GM23338 (cell line): ENCODE measurements at regions not wholly inside any gene's neighbourhood (a gene's known extent, or its start where the extent isn't known, plus 50 kb on each side); places are given as distances from the start of the nearest gene placed in this dataset.

Source experiments
- ATAC-seq: fragments of 200-7000 bp; cut with Tn5 transposase; 3 replicates; pipeline ENCODE4 v1.9.1; 2020
- DNase-seq: peaks from one replicate; pipeline ENCODE4 v3.0.0-alpha.2; 2015; ENCODE audit warnings: low spot score
- H2AFZ ChIP-seq: fragments of 200-600 bp; sonication (generic); 2 replicates; pipeline ENCODE4 v1.8.0; 2016; ENCODE audit warnings: antibody characterized with exemption, mild to moderate bottlenecking, moderate library complexity
- H3F3A ChIP-seq: fragments of 200-600 bp; sonication (generic); replicated peaks from 2 replicates; pipeline ENCODE4 v1.8.0; 2017; ENCODE audit warnings: antibody characterized with exemption, mixed run types, low read depth
- H3K27ac ChIP-seq: fragments of 200-600 bp; sonication (generic); 2 replicates; pipeline ENCODE4 v1.6.1; 2016; ENCODE audit warnings: low read depth
- H3K27me3 ChIP-seq: fragments of 200-600 bp; sonication (generic); 2 replicates; pipeline ENCODE4 v1.8.0; 2016; ENCODE audit warnings: mild to moderate bottlenecking, mixed run types, moderate library complexity; ENCODE audit not compliant: insufficient read depth
- H3K36me3 ChIP-seq: fragments of 200-600 bp; sonication (generic); 2 replicates; pipeline ENCODE4 v1.8.0; 2016; ENCODE audit warnings: mild to moderate bottlenecking; ENCODE audit not compliant: insufficient read depth
- H3K4me1 ChIP-seq: fragments of 200-600 bp; sonication (generic); 2 replicates; pipeline ENCODE4 v1.8.0; 2016; ENCODE audit warnings: mild to moderate bottlenecking, moderate library complexity; ENCODE audit not compliant: insufficient read depth
- H3K4me2 ChIP-seq: fragments of 200-600 bp; sonication (generic); 2 replicates; pipeline ENCODE4 v1.7.1; 2017; ENCODE audit warnings: mixed run types
- H3K4me3 ChIP-seq: fragments of 200-600 bp; sonication (generic); 2 replicates; pipeline ENCODE4 v1.6.1; 2016; ENCODE audit warnings: mixed run types
- H3K79me2 ChIP-seq: fragments of 200-600 bp; sonication (generic); replicated peaks from 2 replicates; pipeline ENCODE4 v1.8.0; 2017; ENCODE audit warnings: mild to moderate bottlenecking; ENCODE audit not compliant: insufficient read depth
- H3K9me2 ChIP-seq: fragments of 200-600 bp; sonication (generic); 2 replicates; pipeline ENCODE4 v1.8.0; 2017; ENCODE audit not compliant: insufficient read depth
- H4K20me1 ChIP-seq: fragments of 200-600 bp; sonication (generic); replicated peaks from 2 replicates; pipeline ENCODE4 v1.8.0; 2017; ENCODE audit warnings: mild to moderate bottlenecking; ENCODE audit not compliant: insufficient read depth
- H3K27ac Mint-ChIP-seq: 2 replicates; pipeline ENCODE4 v1.8.0; 2020; ENCODE audit warnings: inconsistent platforms, mild to moderate bottlenecking, moderate library complexity, mixed read lengths
- H3K27me3 Mint-ChIP-seq: 3 replicates; pipeline ENCODE4 v1.8.0; 2022; ENCODE audit warnings: low read depth, mild to moderate bottlenecking, moderate library complexity, mixed read lengths, inconsistent platforms; ENCODE audit not compliant: insufficient read depth, poor library complexity
- H3K36me3 Mint-ChIP-seq: 3 replicates; pipeline ENCODE4 v1.8.0; 2021; ENCODE audit warnings: low read depth, mild to moderate bottlenecking, inconsistent platforms, moderate library complexity, mixed read lengths
- H3K4me1 Mint-ChIP-seq: 3 replicates; pipeline ENCODE4 v1.8.0; 2020; ENCODE audit warnings: mild to moderate bottlenecking, inconsistent platforms, mixed read lengths
- H3K4me3 Mint-ChIP-seq: 3 replicates; pipeline ENCODE4 v1.8.0; 2021; ENCODE audit warnings: moderate library complexity, mild to moderate bottlenecking, inconsistent platforms, mixed read lengths
- H3K9me3 Mint-ChIP-seq: 3 replicates; pipeline ENCODE4 v1.8.0; 2020; ENCODE audit warnings: moderate library complexity, mild to moderate bottlenecking, inconsistent platforms, mixed read lengths
- CREB1 ChIP-seq: fragments of 250-450 bp; sonication (Bioruptor Pico); IDR thresholded peaks from 2 replicates; pipeline ENCODE4 v1.5.0; 2020; ENCODE audit warnings: low read depth, mild to moderate bottlenecking, moderate library complexity
- CTCF ChIP-seq, 2 experiments: fragments of 200-600 bp in 1 of 2; sonication (generic) in 1 of 2; conservative IDR thresholded peaks; 2 replicates each; pipeline versions ENCODE4 v1.5.1 to v1.6.1; 2016 to 2017; ENCODE audit warnings: antibody characterized with exemption in 2 of 2, low read depth in 2 of 2, mild to moderate bottlenecking in 2 of 2, moderate library complexity in 1 of 2
- ETS1 ChIP-seq: IDR thresholded peaks from 2 replicates; pipeline ENCODE4 v1.6.1; 2016; ENCODE audit warnings: antibody characterized with exemption
- EZH2 ChIP-seq: fragments of 200-600 bp; sonication (generic); IDR thresholded peaks from one replicate; pipeline ENCODE4 v1.8.0; 2017; ENCODE audit warnings: antibody characterized with exemption, mild to moderate bottlenecking, low read depth; ENCODE audit not compliant: unreplicated experiment
- JUNB ChIP-seq: IDR thresholded peaks from one replicate; pipeline ENCODE4 v1.6.1; 2016; ENCODE audit warnings: antibody characterized with exemption; ENCODE audit not compliant: unreplicated experiment
- NANOG ChIP-seq: IDR thresholded peaks from 2 replicates; pipeline ENCODE4 v1.6.1; 2016; ENCODE audit warnings: antibody characterized with exemption, borderline replicate concordance
- POLR2AphosphoS5 ChIP-seq: IDR thresholded peaks from 2 replicates; pipeline ENCODE4 v1.6.1; 2016; ENCODE audit warnings: antibody characterized with exemption, low read depth
- STAT1 ChIP-seq: IDR thresholded peaks from one replicate; pipeline ENCODE4 v1.6.1; 2016; ENCODE audit warnings: antibody characterized with exemption; ENCODE audit not compliant: unreplicated experiment
- ZNF331 ChIP-seq: fragments of 250-450 bp; sonication (Bioruptor Pico); IDR thresholded peaks from 2 replicates; pipeline ENCODE4 v1.5.0; 2020; ENCODE audit warnings: low read depth, mild to moderate bottlenecking, moderate library complexity
- ZNF462 ChIP-seq: fragments of 250-450 bp; sonication (Bioruptor Pico); IDR thresholded peaks from 2 replicates; pipeline ENCODE4 v1.5.0; 2020; ENCODE audit warnings: mild to moderate bottlenecking, moderate library complexity

GRCh38 chr5:6154216-6154615 lies 224.1 kb downstream of the MED10 start:
- no peaks in the 10 kb centered on the region for H3K9me3 Mint-ChIP-seq
- Histone ChIP-seq H3K4me3 (no peak overlapping the region), H3K27me3 (no peaks in the 10 kb centered on the region), H3F3A (no peaks in the 10 kb centered on the region), H3K4me1 (no peaks in the 10 kb centered on the region), H2AFZ (no peak overlapping the region), H3K27ac (no peak overlapping the region), H3K4me2 (no peak overlapping the region), H4K20me1 (no peaks in the 10 kb centered on the region), H3K79me2 (no peaks in the 10 kb centered on the region), H3K9me2 (no peaks in the 10 kb centered on the region), H3K36me3 (no peaks in the 10 kb centered on the region)
- no peak overlapping the region for H3K4me3 Mint-ChIP-seq
- TF ChIP-seq ZNF462 (CRISPR knock-in tag) (no peak), ETS1 (no peak), ZNF331 (no peak), POLR2AphosphoS5 (no peak), EZH2 (no peak), STAT1 (no peak), CREB1 (CRISPR knock-in tag) (no peak), JUNB (no peak), NANOG (no peak), CTCF (conservative IDR thresholded peaks at IDR 0.05; ENCODE audit: low read depth in 2 of 2) (no peak)
- no peak overlapping the region for H3K27ac Mint-ChIP-seq
- no peaks in the 10 kb centered on the region for H3K4me1 Mint-ChIP-seq
- H3K27me3 Mint-ChIP-seq = peaks cover 3% of the 10 kb centered on the region
- DNase-seq (no peak), ATAC-seq (no peak)
- no peaks in the 10 kb centered on the region; the same call in 2 of the 3 replicates for H3K36me3 Mint-ChIP-seq
